GM12878 (cell line): ENCODE measurements at regions not wholly inside any gene's neighbourhood (a gene's known extent, or its start where the extent isn't known, plus 50 kb on each side); places are given as distances from the start of the nearest gene placed in this dataset.

Experiments used
- ATAC-seq: fragments of 200-7000 bp; cut with Tn5 transposase; 3 replicates; pipeline ENCODE4 v1.9.1; 2020; ENCODE audit warnings: mild to moderate bottlenecking, moderate library complexity
- BruUV-seq: library from RNA; stranded (reverse); fragments of 400-500 nt; replicated peaks from 2 replicates; lab custom pipeline; 2021; lab: Mats Ljungman, UMichigan
- CTCF ChIA-PET: fragments of 300-600 bp; sonication (Branson Sonifier 250); formaldehyde crosslinking; extraction: SDS; loops from one replicate; lab custom pipeline; 2021; ENCODE audit warnings: inconsistent platforms; lab: Yijun Ruan, JAX
- POLR2A ChIA-PET: fragments of 350-600 bp; formaldehyde crosslinking; extraction: SDS; loops from one replicate; lab custom pipeline; 2021; ENCODE audit warnings: inconsistent platforms; lab: Charles Lee
- RAD21 ChIA-PET: fragments of 300-600 bp; sonication (Branson Sonifier 250); formaldehyde crosslinking; loops from one replicate; lab custom pipeline; 2023; ENCODE audit warnings: antibody characterized with exemption; ENCODE audit not compliant: unreplicated experiment; lab: Charles Lee
- SMC1A ChIA-PET: fragments of 300-600 bp; sonication (Branson Sonifier 250); formaldehyde crosslinking; loops from one replicate; lab custom pipeline; 2023; ENCODE audit not compliant: unreplicated experiment, uncharacterized antibody; lab: Charles Lee
- DNase-seq: peaks from one replicate; pipeline ENCODE4 v3.0.0-alpha.2; 2011; ENCODE audit warnings: low read depth, low spot score
- FAIRE-seq: peaks from 3 replicates; lab custom pipeline; 2011; peaks lifted over from hg19 to GRCh38; lab: Jason Lieb, UNC
- H2AFZ ChIP-seq: 2 replicates; pipeline ENCODE4 v1.6.0; 2011; ENCODE audit warnings: low read depth, low read length, control low read depth; ENCODE audit not compliant: control insufficient read depth
- H3K27ac ChIP-seq: 2 replicates; pipeline ENCODE4 v1.5.1; 2011; ENCODE audit warnings: control low read depth; ENCODE audit not compliant: control insufficient read depth, insufficient read depth
- H3K27me3 ChIP-seq, 2 experiments: replicated peaks in 1 of 2; 2 replicates each; pipeline versions ENCODE4 v1.6.0 to v1.6.1; 2011; ENCODE audit warnings: low read length in 1 of 2; ENCODE audit not compliant: control insufficient read depth in 2 of 2, insufficient read depth in 2 of 2
- H3K36me3 ChIP-seq, 2 experiments: 2 replicates each; pipeline ENCODE4 v1.5.1; 2011; ENCODE audit warnings: low read length in 1 of 2; ENCODE audit not compliant: control insufficient read depth in 2 of 2, insufficient read depth in 2 of 2
- H3K4me1 ChIP-seq: 2 replicates; pipeline ENCODE4 v1.6.1; 2011; ENCODE audit warnings: mild to moderate bottlenecking, low read length, moderate library complexity, mixed read lengths; ENCODE audit not compliant: control insufficient read depth, insufficient read depth
- H3K4me2 ChIP-seq: 2 replicates; pipeline ENCODE4 v1.6.0; 2011; ENCODE audit warnings: control low read depth; ENCODE audit not compliant: control insufficient read depth, insufficient read depth
- H3K4me3 ChIP-seq: fragments of 200-600 bp; sonication (generic); 2 replicates; pipeline ENCODE4 v1.5.1; 2016
- H3K79me2 ChIP-seq: 2 replicates; pipeline ENCODE4 v1.6.0; 2011; ENCODE audit warnings: low read length; ENCODE audit not compliant: control insufficient read depth, insufficient read depth
- H3K9ac ChIP-seq: 2 replicates; pipeline ENCODE4 v1.8.0; 2011; ENCODE audit warnings: low read length, control low read depth, mixed read lengths; ENCODE audit not compliant: control insufficient read depth, insufficient read depth
- H3K9me3 ChIP-seq: replicated peaks from 3 replicates; pipeline ENCODE4 v1.5.1; 2011; ENCODE audit warnings: mild to moderate bottlenecking, low read length; ENCODE audit not compliant: control insufficient read depth, insufficient read depth
- H4K20me1 ChIP-seq: 2 replicates; pipeline ENCODE4 v1.6.0; 2011; ENCODE audit not compliant: control insufficient read depth, insufficient read depth
- BRCA1 ChIP-seq: IDR thresholded peaks from 2 replicates; pipeline ENCODE4 v1.6.1; 2011; ENCODE audit warnings: low read depth, low read length, improper control_type of control experiment
- CEBPB ChIP-seq, 2 experiments: fragments of 150-350 bp in 1 of 2; IDR thresholded peaks; 2 replicates each; pipeline ENCODE4 v1.6.1; 2012 to 2014; ENCODE audit warnings: low read depth in 2 of 2, low read length in 2 of 2, borderline replicate concordance in 1 of 2, inconsistent platforms in 1 of 2
- IKZF2 ChIP-seq, 2 experiments: fragments of 450-650 bp; IDR thresholded peaks; 2 replicates each; pipeline ENCODE4 v1.6.1; 2017; ENCODE audit warnings: mild to moderate bottlenecking in 2 of 2, moderate library complexity in 2 of 2
- RAD21 ChIP-seq: IDR thresholded peaks from 2 replicates; pipeline ENCODE4 v1.6.1; 2011; ENCODE audit warnings: mild to moderate bottlenecking, low read depth, low read length, moderate library complexity; ENCODE audit not compliant: insufficient read depth
- TBL1XR1 ChIP-seq: IDR thresholded peaks from 2 replicates; pipeline ENCODE4 v1.6.1; 2012; ENCODE audit warnings: low read depth, low read length, improper control_type of control experiment
- ZNF207 ChIP-seq: fragments of 450-650 bp; IDR thresholded peaks from 2 replicates; pipeline ENCODE4 v1.6.1; 2014; ENCODE audit warnings: antibody characterized with exemption, mild to moderate bottlenecking, borderline replicate concordance
- WGBS: methylation state at CpG from one replicate; pipeline ENCODE4 v1.1.6; 2016; ENCODE audit warnings: low lambda C conversion rate; ENCODE audit not compliant: insufficient replicate concordance, insufficient coverage; ENCODE audit errors: missing lambda C conversion rate; 5-methylcytosine and 5-hydroxymethylcytosine counted together
- in situ Hi-C: fragments of 300-500 bp; cut with MboI; formaldehyde crosslinking; loops from 9 replicates; pipeline ENCODE4 v1.14.3; 2018; ENCODE audit warnings: mixed read lengths
- intact Hi-C: fragments of 100-400 bp; cut with micrococcal nuclease; formaldehyde crosslinking; loops from one replicate; pipeline ENCODE4 v1.14.2; 2022; ENCODE audit not compliant: unreplicated experiment
- TF ChIP-seq, protein P1 (sequence below): fragments of 450-650 bp; formaldehyde crosslinking; IDR thresholded peaks from 2 replicates; pipeline ENCODE4 v1.4.0; 2022; ENCODE audit warnings: mild to moderate bottlenecking, moderate library complexity
- TF ChIP-seq, protein P2 (sequence below): fragments of 450-650 bp; IDR thresholded peaks from 2 replicates; pipeline ENCODE4 v1.6.1; 2017; ENCODE audit warnings: mild to moderate bottlenecking

DNA sequence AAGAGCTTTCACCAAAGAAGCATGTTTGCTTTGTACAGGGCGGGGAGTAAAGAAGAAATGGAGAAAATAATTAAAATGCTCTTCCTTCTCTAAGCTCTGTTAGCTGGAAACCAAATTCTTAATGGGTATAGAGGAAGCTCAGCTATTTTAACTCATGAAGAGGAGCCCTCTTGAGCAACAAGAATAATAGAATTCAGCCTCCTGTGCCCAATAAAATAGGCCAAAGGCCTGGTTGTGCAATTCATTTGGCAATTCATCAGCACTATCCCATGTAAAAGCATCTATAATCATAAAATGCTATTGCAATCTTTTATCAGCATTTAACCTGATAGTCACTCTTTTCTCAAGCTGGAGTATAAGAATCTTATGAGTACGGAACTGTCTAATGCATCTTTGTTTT, 133.6 kb upstream of the CDH6 start (continued):
- TF ChIP-seq IKZF2 (IDR thresholded peaks at IDR 0.05) = no peak
- no peak for TF ChIP-seq CEBPB (IDR thresholded peaks at IDR 0.05; ENCODE audit: borderline replicate concordance in 1 of 2, low read depth in 2 of 2, low read length in 2 of 2)
- no peak for TF ChIP-seq BRCA1
- no peak for TF ChIP-seq RAD21
- no peak for TF ChIP-seq ZNF207
- TF ChIP-seq, protein P1, sequence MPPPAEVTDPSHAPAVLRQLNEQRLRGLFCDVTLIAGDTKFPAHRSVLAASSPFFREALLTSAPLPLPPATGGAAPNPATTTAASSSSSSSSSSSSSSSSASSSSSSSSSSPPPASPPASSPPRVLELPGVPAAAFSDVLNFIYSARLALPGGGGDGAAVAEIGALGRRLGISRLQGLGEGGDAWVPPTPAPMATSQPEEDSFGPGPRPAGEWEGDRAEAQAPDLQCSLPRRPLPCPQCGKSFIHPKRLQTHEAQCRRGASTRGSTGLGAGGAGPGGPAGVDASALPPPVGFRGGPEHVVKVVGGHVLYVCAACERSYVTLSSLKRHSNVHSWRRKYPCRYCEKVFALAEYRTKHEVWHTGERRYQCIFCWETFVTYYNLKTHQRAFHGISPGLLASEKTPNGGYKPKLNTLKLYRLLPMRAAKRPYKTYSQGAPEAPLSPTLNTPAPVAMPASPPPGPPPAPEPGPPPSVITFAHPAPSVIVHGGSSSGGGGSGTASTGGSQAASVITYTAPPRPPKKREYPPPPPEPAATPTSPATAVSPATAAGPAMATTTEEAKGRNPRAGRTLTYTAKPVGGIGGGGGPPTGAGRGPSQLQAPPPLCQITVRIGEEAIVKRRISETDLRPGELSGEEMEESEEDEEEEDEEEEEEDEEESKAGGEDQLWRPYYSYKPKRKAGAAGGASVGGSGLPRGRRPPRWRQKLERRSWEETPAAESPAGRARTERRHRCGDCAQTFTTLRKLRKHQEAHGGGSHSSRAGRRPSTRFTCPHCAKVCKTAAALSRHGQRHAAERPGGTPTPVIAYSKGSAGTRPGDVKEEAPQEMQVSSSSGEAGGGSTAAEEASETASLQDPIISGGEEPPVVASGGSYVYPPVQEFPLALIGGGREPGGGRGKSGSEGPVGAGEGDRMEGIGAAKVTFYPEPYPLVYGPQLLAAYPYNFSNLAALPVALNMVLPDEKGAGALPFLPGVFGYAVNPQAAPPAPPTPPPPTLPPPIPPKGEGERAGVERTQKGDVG (CRISPR knock-in tag) = no peak

DNA sequence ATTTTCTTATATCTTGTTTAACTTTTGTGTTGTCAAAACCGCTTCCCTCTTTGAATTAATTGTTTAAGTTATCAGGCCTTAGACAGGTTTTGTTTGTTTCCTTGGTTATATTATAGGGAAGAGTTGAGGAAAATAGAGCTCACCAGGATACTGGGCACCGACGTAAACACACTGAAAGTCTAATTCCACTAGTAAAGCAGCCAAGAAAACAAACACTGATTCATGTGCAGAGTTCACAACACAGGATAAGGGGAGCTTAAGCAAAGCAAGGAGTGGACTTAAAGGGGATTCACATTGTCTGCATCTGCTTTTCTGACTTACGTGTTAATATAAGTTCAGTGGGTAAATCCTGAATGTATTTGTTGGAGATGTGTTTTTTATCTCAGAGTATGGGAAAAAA, 139.0 kb upstream of the CDH6 start:
- no peak for DNase-seq
- H3K9me3 ChIP-seq = no peaks in the 10 kb centered on the region
- no peaks in the 10 kb centered on the region for H4K20me1 ChIP-seq
- no peaks in the 10 kb centered on the region for H3K27me3 ChIP-seq
- intact Hi-C loops = no loop called here
- H3K36me3 ChIP-seq = no peaks in the 10 kb centered on the region
- H3K9ac ChIP-seq = no peak overlapping the region
- POLR2A ChIA-PET = no interaction called here
- WGBS = 43% methylated on average over 4 of the region's 4 CpGs
- RAD21 ChIA-PET = no interaction called here
- H3K79me2 ChIP-seq = no peaks in the 10 kb centered on the region
- in situ Hi-C loops = no loop called here
- H3K4me3 ChIP-seq = no peak overlapping the region
- no TSS peak for BruUV-seq
- SMC1A ChIA-PET = no interaction called here
- ATAC-seq = no peak
- TF ChIP-seq TBL1XR1 = no peak
- TF ChIP-seq, protein P2, sequence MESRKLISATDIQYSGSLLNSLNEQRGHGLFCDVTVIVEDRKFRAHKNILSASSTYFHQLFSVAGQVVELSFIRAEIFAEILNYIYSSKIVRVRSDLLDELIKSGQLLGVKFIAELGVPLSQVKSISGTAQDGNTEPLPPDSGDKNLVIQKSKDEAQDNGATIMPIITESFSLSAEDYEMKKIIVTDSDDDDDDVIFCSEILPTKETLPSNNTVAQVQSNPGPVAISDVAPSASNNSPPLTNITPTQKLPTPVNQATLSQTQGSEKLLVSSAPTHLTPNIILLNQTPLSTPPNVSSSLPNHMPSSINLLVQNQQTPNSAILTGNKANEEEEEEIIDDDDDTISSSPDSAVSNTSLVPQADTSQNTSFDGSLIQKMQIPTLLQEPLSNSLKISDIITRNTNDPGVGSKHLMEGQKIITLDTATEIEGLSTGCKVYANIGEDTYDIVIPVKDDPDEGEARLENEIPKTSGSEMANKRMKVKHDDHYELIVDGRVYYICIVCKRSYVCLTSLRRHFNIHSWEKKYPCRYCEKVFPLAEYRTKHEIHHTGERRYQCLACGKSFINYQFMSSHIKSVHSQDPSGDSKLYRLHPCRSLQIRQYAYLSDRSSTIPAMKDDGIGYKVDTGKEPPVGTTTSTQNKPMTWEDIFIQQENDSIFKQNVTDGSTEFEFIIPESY = no peak
- CTCF ChIA-PET = no interaction called here
- H3K4me1 ChIP-seq = no peaks in the 10 kb centered on the region
- no peak for FAIRE-seq
- H3K27ac ChIP-seq = no peak overlapping the region
- H3K4me2 ChIP-seq = no peak overlapping the region
- H2AFZ ChIP-seq = no peak overlapping the region
